Cardiac muscle cell (in vitro differentiated cells and primary cell): ENCODE measurements at regions not wholly inside any gene's neighbourhood (a gene's known extent, or its start where the extent isn't known, plus 50 kb on each side); places are given as distances from the start of the nearest gene placed in this dataset.
"Not testable (repeated sequence)": the region's sequence is repeated elsewhere in the genome, so short reads cannot be mapped to it uniquely, and the experiment has no call there.

Experiments used
- DNase-seq, 2 donors: peaks; one replicate each; pipeline versions ENCODE4 v3.0.0 to v3.0.0-alpha.2; 2010 to 2017; ENCODE audit warnings: low read depth in 1 of 2, low spot score in 1 of 2
- H3K27ac ChIP-seq: fragments of 200-600 bp; sonication (generic); 2 replicates; pipeline ENCODE4 v1.5.1; 2016
- H3K27me3 ChIP-seq: fragments of 200-600 bp; sonication (generic); 2 replicates; pipeline ENCODE4 v1.6.0; 2016; ENCODE audit warnings: control low read depth
- H3K36me3 ChIP-seq: fragments of 200-600 bp; sonication (generic); 2 replicates; pipeline ENCODE4 v1.5.1; 2016; ENCODE audit warnings: control low read depth
- H3K4me1 ChIP-seq: fragments of 200-600 bp; sonication (generic); 2 replicates; pipeline ENCODE4 v1.8.1; 2017; ENCODE audit warnings: low read depth, mild to moderate bottlenecking, mixed run types
- H3K4me3 ChIP-seq: fragments of 200-600 bp; sonication (generic); 2 replicates; pipeline ENCODE4 v1.5.1; 2016; ENCODE audit warnings: mild to moderate bottlenecking
- H3K9me3 ChIP-seq: fragments of 200-600 bp; sonication (generic); 2 replicates; pipeline ENCODE4 v1.5.1; 2017; ENCODE audit warnings: low read depth, mild to moderate bottlenecking, control low read depth
- TF ChIP-seq, protein P1 (sequence below): IDR thresholded peaks from 2 replicates; pipeline ENCODE4 v1.5.1; 2012; ENCODE audit warnings: low read depth, mild to moderate bottlenecking, low read length

DNA sequence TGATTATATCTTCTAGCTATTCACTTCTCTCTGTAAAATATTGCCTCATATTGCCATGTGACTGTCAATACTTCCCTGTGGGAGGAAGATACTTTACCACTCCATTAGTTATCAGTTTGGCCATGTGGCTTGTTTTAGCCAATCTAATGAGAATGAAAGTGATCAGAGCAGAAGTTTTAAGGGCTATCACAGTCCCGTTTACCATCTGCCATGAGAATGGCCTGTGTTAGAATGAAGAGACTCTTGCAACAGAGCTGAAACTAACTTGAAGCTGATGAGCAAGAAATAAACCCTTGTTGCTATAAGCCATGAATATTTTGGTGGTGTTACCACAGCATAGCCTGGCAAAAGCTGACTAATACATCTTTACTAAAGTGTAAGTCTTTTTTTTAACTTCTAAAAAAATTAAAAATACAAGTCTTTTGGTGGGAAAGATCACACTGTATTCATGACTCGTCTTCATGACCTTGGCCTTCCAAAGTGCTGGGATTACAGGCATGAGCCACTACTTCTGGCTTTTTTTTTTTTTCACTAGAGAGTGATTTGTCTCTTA lies 68.0 kb upstream of the CTNNA1 start:
- H3K36me3 ChIP-seq, result no peaks in the 10 kb centered on the region
- TF ChIP-seq, protein P1, sequence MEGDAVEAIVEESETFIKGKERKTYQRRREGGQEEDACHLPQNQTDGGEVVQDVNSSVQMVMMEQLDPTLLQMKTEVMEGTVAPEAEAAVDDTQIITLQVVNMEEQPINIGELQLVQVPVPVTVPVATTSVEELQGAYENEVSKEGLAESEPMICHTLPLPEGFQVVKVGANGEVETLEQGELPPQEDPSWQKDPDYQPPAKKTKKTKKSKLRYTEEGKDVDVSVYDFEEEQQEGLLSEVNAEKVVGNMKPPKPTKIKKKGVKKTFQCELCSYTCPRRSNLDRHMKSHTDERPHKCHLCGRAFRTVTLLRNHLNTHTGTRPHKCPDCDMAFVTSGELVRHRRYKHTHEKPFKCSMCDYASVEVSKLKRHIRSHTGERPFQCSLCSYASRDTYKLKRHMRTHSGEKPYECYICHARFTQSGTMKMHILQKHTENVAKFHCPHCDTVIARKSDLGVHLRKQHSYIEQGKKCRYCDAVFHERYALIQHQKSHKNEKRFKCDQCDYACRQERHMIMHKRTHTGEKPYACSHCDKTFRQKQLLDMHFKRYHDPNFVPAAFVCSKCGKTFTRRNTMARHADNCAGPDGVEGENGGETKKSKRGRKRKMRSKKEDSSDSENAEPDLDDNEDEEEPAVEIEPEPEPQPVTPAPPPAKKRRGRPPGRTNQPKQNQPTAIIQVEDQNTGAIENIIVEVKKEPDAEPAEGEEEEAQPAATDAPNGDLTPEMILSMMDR, result no peak
- H3K27me3 ChIP-seq, result no peaks in the 10 kb centered on the region
- no peak overlapping the region for H3K27ac ChIP-seq
- H3K9me3 ChIP-seq, result no peaks in the 10 kb centered on the region
- no peak for DNase-seq
- no peaks in the 10 kb centered on the region for H3K4me1 ChIP-seq
- H3K4me3 ChIP-seq, result no peak overlapping the region

DNA sequence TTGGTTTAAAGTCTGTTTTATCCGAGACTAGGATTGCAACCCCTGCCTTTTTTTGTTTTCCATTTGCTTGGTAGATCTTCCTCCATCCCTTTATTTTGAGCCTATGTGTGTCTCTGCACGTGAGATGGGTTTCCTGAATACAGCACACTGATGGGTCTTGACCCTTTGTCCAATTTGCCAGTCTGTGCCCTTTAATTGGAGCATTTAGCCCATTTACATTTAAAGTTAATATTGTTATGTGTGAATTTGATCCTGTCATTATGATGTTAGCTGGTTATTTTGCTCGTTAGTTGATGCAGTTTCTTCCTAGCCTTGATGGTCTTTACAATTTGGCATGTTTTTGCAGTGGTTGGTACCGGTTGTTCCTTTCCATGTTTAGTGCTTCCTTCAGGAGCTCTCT lies 70.8 kb upstream of the CTNNA1 start:
- H3K4me1 ChIP-seq, H3K4me3 ChIP-seq, H3K9me3 ChIP-seq, H3K27ac ChIP-seq, H3K27me3 ChIP-seq, H3K36me3 ChIP-seq, DNase-seq: not testable (repeated sequence)

DNA sequence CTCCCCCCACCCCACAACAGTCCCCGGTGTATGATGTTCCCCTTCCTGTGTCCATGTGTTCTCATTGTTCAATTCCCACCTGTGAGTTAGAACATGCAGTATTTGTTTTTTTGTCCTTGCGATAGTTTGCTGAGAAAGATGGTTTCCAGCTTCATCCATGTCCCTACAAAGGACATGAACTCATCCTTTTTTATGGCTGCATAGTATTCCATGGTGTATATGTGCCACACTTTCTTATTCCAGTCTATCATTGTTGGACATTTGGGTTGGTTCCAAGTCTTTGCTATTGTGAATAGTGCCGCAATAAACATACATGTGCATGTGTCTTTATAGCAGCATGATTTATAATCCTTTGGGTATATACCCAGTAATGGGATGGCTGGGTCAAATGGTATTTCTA lies 74.4 kb upstream of the CTNNA1 start:
- not testable (repeated sequence) for H3K27ac ChIP-seq, H3K4me1 ChIP-seq, H3K27me3 ChIP-seq, H3K4me3 ChIP-seq, H3K9me3 ChIP-seq, H3K36me3 ChIP-seq, DNase-seq

DNA sequence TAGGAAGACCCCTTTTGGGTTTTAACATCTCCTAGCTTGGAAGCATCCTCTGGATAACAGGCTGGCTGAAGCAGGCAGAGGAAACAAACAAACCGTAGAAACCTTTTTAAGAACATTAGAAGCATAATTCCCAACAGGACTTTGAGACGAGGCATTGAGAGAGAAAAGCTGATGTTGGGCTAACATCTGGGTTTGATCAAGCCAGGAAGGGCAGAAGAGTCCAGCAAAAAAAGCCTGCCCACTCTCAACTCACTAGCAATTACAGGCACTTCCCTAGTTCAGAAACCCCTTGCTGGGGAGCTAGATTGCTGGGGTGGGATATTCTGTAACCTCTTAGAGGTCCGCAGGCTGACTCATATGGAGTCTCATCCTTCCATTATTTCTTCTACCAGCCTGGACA lies 75.4 kb upstream of the CTNNA1 start:
- no peak for DNase-seq
- TF ChIP-seq, protein P1, result no peak
- Histone ChIP-seq H3K36me3 (no peaks in the 10 kb centered on the region), H3K27ac (no peak overlapping the region), H3K27me3 (no peaks in the 10 kb centered on the region), H3K4me1 (no peaks in the 10 kb centered on the region), H3K4me3 (no peak overlapping the region), H3K9me3 (no peaks in the 10 kb centered on the region)

DNA sequence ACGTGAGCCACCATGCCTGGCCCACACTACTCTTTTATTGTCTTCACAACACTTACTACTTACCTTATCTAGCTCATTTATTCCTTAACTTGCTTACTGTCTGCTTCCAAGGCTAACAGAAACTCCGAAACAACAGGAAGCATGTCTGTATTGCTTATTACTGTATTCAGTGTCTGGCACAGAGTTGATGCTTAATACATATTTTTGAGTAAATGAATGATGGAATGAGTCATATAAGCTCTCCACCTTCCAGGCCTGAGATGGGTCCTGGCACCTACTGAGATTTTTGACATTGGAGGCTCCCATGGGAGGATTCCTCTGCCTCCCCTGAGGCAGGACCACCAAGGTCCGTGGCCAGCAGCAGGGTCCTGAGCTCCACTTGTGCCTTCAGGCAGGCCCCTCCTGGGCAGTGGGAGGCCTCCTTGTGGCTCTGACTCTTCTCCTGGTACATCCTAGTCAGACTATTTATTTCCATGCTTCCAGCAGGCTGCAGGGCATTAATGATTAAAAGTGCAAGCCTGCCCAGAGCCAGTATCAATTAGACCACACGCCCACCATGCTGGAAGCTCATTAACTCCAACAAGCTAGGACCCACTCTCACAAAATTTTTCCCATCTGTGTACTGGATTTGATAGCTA lies 76.5 kb upstream of the CTNNA1 start:
- TF ChIP-seq, protein P1, result no peak
- no peaks in the 10 kb centered on the region for H3K4me1 ChIP-seq
- no peak for DNase-seq
- no peaks in the 10 kb centered on the region for H3K36me3 ChIP-seq
- H3K4me3 ChIP-seq, result no peak overlapping the region
- no peak overlapping the region for H3K27ac ChIP-seq
- no peaks in the 10 kb centered on the region for H3K27me3 ChIP-seq
- H3K9me3 ChIP-seq, result no peaks in the 10 kb centered on the region

DNA sequence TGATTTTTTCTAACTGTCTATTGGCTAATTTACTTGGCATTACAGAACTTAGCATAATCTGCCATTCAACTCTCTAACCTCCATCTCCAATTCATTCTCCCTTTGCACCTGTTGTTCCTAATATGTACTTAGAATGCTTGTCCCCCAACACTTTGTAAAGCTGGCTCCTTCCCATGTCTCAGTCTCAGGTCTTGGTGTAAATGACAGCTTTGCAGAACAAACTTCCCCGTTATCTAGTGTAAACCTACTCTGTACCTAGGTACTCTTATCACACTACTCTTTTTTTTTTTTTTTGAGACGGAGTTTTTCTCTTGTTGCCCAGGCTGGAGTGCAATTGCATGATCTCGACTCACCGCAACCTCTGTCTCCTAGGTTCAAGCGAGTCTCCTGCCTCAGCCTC lies 77.2 kb upstream of the CTNNA1 start:
- Histone ChIP-seq H3K36me3 (no peaks in the 10 kb centered on the region), H3K27ac (no peak overlapping the region), H3K27me3 (no peaks in the 10 kb centered on the region), H3K4me3 (no peak overlapping the region), H3K4me1 (no peaks in the 10 kb centered on the region), H3K9me3 (no peaks in the 10 kb centered on the region)
- no peak for DNase-seq
- TF ChIP-seq, protein P1, result no peak
